ENCODE measurements at regions not wholly inside any gene's neighbourhood (a gene's known extent, or its start where the extent isn't known, plus 50 kb on each side); places are given as distances from the start of the nearest gene placed in this dataset.

- no peak overlapping the region for H3K4me2 ChIP-seq (ENCODE audit: low read length)
- no peak overlapping the region for H3K9ac ChIP-seq (ENCODE audit: low read length)
- H2AFZ ChIP-seq (ENCODE audit: low read length) = no peak overlapping the region
- H3K36me3 ChIP-seq (ENCODE audit: insufficient read depth, low read length) = no peaks in the 10 kb centered on the region
- H3K27me3 ChIP-seq (ENCODE audit: insufficient read depth, low read length) = no peaks in the 10 kb centered on the region
- no peaks in the 10 kb centered on the region for H3F3A ChIP-seq (ENCODE audit: insufficient read depth, low read length)
- no peaks in the 10 kb centered on the region for H4K20me1 ChIP-seq (ENCODE audit: insufficient read depth, low read length)
- H3K9me3 ChIP-seq (ENCODE audit: low read length) = no peaks in the 10 kb centered on the region
- TF ChIP-seq CTCF (IDR thresholded peaks at IDR 0.05; ENCODE audit: low read length) (no peak), EZH2 (IDR thresholded peaks at IDR 0.05; ENCODE audit: borderline replicate concordance, low read length) (no peak)
- no peak overlapping the region for H3K27ac ChIP-seq (ENCODE audit: low read depth, low read length, poor library complexity, severe bottlenecking)
- no peaks in the 10 kb centered on the region for H3K9me2 ChIP-seq (ENCODE audit: low read depth, low read length)
- no peak overlapping the region for H3K4me3 ChIP-seq (ENCODE audit: low read depth, low read length, poor library complexity, severe bottlenecking)
- no peaks in the 10 kb centered on the region for H3K79me2 ChIP-seq (ENCODE audit: insufficient read depth, low read length)
- H3K4me1 ChIP-seq (ENCODE audit: insufficient read depth, low read length, severe bottlenecking) = no peaks in the 10 kb centered on the region
Observed at GRCh38 chr1:50305808-50306207, 117.4 kb downstream of the DMRTA2 start.

GRCh38 chr1:50300297-50300696 is 122.9 kb downstream of the DMRTA2 start:
- Histone ChIP-seq H3K4me2 (ENCODE audit: low read length) (no peak overlapping the region), H3K9me2 (ENCODE audit: low read depth, low read length) (no peaks in the 10 kb centered on the region), H3K27ac (ENCODE audit: low read depth, low read length, poor library complexity, severe bottlenecking) (no peak overlapping the region)

GRCh38 chr1:50295566-50295965 is 127.7 kb downstream of the DMRTA2 start:
- TF ChIP-seq CTCF (IDR thresholded peaks at IDR 0.05; ENCODE audit: low read length) (no peak), EZH2 (IDR thresholded peaks at IDR 0.05; ENCODE audit: borderline replicate concordance, low read length) (no peak)
- no peaks in the 10 kb centered on the region for H4K20me1 ChIP-seq (ENCODE audit: insufficient read depth, low read length)

More at GRCh38 chr1:50300297-50300696, 122.9 kb downstream of the DMRTA2 start:
- TF ChIP-seq EZH2 (IDR thresholded peaks at IDR 0.05; ENCODE audit: borderline replicate concordance, low read length) (no peak), CTCF (IDR thresholded peaks at IDR 0.05; ENCODE audit: low read length) (no peak)
- H4K20me1 ChIP-seq (ENCODE audit: insufficient read depth, low read length) = no peaks in the 10 kb centered on the region
- no peaks in the 10 kb centered on the region for H3K79me2 ChIP-seq (ENCODE audit: insufficient read depth, low read length)
- no peaks in the 10 kb centered on the region for H3K9me3 ChIP-seq (ENCODE audit: low read length)
- no peaks in the 10 kb centered on the region for H3F3A ChIP-seq (ENCODE audit: insufficient read depth, low read length)
- no peak overlapping the region for H3K9ac ChIP-seq (ENCODE audit: low read length)
- no peaks in the 10 kb centered on the region for H3K4me1 ChIP-seq (ENCODE audit: insufficient read depth, low read length, severe bottlenecking)
- H3K27me3 ChIP-seq (ENCODE audit: insufficient read depth, low read length) = no peaks in the 10 kb centered on the region
- no peaks in the 10 kb centered on the region for H3K36me3 ChIP-seq (ENCODE audit: insufficient read depth, low read length)
- H2AFZ ChIP-seq (ENCODE audit: low read length) = no peak overlapping the region
- no peak overlapping the region for H3K4me3 ChIP-seq (ENCODE audit: low read depth, low read length, poor library complexity, severe bottlenecking)

More at GRCh38 chr1:50295566-50295965, 127.7 kb downstream of the DMRTA2 start:
- no peaks in the 10 kb centered on the region for H3K9me2 ChIP-seq (ENCODE audit: low read depth, low read length)
- no peaks in the 10 kb centered on the region for H3F3A ChIP-seq (ENCODE audit: insufficient read depth, low read length)
- no peak overlapping the region for H3K4me2 ChIP-seq (ENCODE audit: low read length)
- no peaks in the 10 kb centered on the region for H3K9me3 ChIP-seq (ENCODE audit: low read length)
- no peak overlapping the region for H2AFZ ChIP-seq (ENCODE audit: low read length)
- H3K36me3 ChIP-seq (ENCODE audit: insufficient read depth, low read length) = no peaks in the 10 kb centered on the region
- no peaks in the 10 kb centered on the region for H3K4me1 ChIP-seq (ENCODE audit: insufficient read depth, low read length, severe bottlenecking)
- H3K9ac ChIP-seq (ENCODE audit: low read length) = no peak overlapping the region
- no peak overlapping the region for H3K4me3 ChIP-seq (ENCODE audit: low read depth, low read length, poor library complexity, severe bottlenecking)
- H3K27ac ChIP-seq (ENCODE audit: low read depth, low read length, poor library complexity, severe bottlenecking) = no peak overlapping the region
- no peaks in the 10 kb centered on the region for H3K79me2 ChIP-seq (ENCODE audit: insufficient read depth, low read length)
- H3K27me3 ChIP-seq (ENCODE audit: insufficient read depth, low read length) = no peaks in the 10 kb centered on the region
